DOHH2 (cell line): ENCODE measurements at regions not wholly inside any gene's neighbourhood (a gene's known extent, or its start where the extent isn't known, plus 50 kb on each side); places are given as distances from the start of the nearest gene placed in this dataset.

ENCODE experiments used
- H3F3A ChIP-seq: fragments of 200-600 bp; sonication (generic), shearing (Covaris generic); 2 replicates; pipeline ENCODE4 v1.6.0; 2016; ENCODE audit warnings: antibody characterized with exemption, mild to moderate bottlenecking; ENCODE audit not compliant: control insufficient read depth, insufficient read depth
- H3K27ac ChIP-seq: fragments of 200-600 bp; sonication (generic); 2 replicates; pipeline ENCODE4 v1.5.1; 2014; ENCODE audit warnings: low read depth, mild to moderate bottlenecking, low read length, moderate library complexity
- H3K27me3 ChIP-seq: fragments of 200-600 bp; sonication (generic); 2 replicates; pipeline ENCODE4 v1.6.1; 2014; ENCODE audit warnings: mild to moderate bottlenecking, low read length, mixed read lengths; ENCODE audit not compliant: control insufficient read depth
- H3K36me3 ChIP-seq: fragments of 200-600 bp; sonication (generic); 2 replicates; pipeline ENCODE4 v1.6.1; 2014; ENCODE audit warnings: mild to moderate bottlenecking, low read length, moderate library complexity, mixed read lengths; ENCODE audit not compliant: control insufficient read depth
- H3K4me1 ChIP-seq: fragments of 200-600 bp; sonication (generic); 2 replicates; pipeline ENCODE4 v1.6.1; 2014; ENCODE audit warnings: mild to moderate bottlenecking, low read length, mixed read lengths; ENCODE audit not compliant: control insufficient read depth
- H3K4me2 ChIP-seq: fragments of 200-600 bp; sonication (generic); 2 replicates; pipeline ENCODE4 v1.6.0; 2014; ENCODE audit warnings: mild to moderate bottlenecking, low read length, moderate library complexity
- H3K4me3 ChIP-seq: fragments of 200-600 bp; sonication (generic); 2 replicates; pipeline ENCODE4 v1.5.1; 2014; ENCODE audit warnings: mild to moderate bottlenecking, low read length, mixed read lengths
- H3K79me2 ChIP-seq: fragments of 200-600 bp; sonication (generic); 2 replicates; pipeline ENCODE4 v1.6.1; 2014; ENCODE audit warnings: mild to moderate bottlenecking, low read length, mixed read lengths; ENCODE audit not compliant: control insufficient read depth
- H3K9me2 ChIP-seq: fragments of 200-600 bp; sonication (generic); replicated peaks from 2 replicates; pipeline ENCODE4 v1.6.1; 2014; ENCODE audit warnings: mild to moderate bottlenecking, low read length, mixed read lengths; ENCODE audit not compliant: control insufficient read depth
- H3K9me3 ChIP-seq: fragments of 200-600 bp; sonication (generic); 2 replicates; pipeline ENCODE4 v1.6.1; 2014; ENCODE audit warnings: antibody characterized with exemption, low read length, mixed read lengths; ENCODE audit not compliant: control insufficient read depth, insufficient read depth
- H4K20me1 ChIP-seq: fragments of 200-600 bp; sonication (generic); 2 replicates; pipeline ENCODE4 v1.6.0; 2014; ENCODE audit warnings: low read depth, mild to moderate bottlenecking, antibody characterized with exemption, low read length, moderate library complexity; ENCODE audit not compliant: control insufficient read depth, insufficient read depth
- EZH2phosphoT487 ChIP-seq: fragments of 200-600 bp; sonication (generic); IDR thresholded peaks from 2 replicates; pipeline ENCODE4 v1.6.1; 2017; ENCODE audit warnings: borderline replicate concordance, mild to moderate bottlenecking, antibody characterized with exemption, low read length, moderate library complexity, mixed read lengths
- TF ChIP-seq, protein P1 (sequence below): fragments of 200-600 bp; sonication (generic); IDR thresholded peaks from one replicate; pipeline ENCODE4 v1.5.1; 2014; ENCODE audit warnings: antibody characterized with exemption, mild to moderate bottlenecking, low read depth, low read length; ENCODE audit not compliant: poor library complexity, severe bottlenecking

DNA sequence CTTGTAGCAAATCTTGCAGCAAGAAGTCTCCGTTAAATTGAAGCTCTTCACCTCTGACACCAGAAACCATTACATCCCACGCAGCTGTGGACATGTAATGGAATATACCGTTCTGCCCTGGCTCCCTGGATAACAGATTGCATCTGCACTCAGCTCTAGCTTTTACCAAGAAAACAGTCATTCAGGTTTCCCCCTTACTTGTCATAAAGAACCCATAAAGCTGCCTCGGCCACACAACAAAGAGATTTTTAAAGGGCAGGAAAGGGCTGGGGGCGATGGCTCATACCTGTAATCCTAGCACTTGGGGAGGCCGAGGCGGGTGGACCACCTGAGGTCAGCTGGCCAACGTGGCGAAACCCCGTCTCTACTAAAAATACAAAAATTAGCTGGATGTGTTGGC is 127.6 kb upstream of the RFC3 start:
- Histone ChIP-seq H3K9me2 (no peaks in the 10 kb centered on the region; the same call in 1 of the 2 replicates), H3K4me1 (no peaks in the 10 kb centered on the region), H3K9me3 (peaks cover 12% of the 10 kb centered on the region; the same call in 1 of the 2 replicates), H3K27me3 (no peaks in the 10 kb centered on the region), H3K36me3 (no peaks in the 10 kb centered on the region), H3K4me3 (no peak overlapping the region), H3K27ac (no peak overlapping the region), H4K20me1 (no peaks in the 10 kb centered on the region), H3F3A (no peaks in the 10 kb centered on the region), H3K79me2 (no peaks in the 10 kb centered on the region), H3K4me2 (no peak overlapping the region)
- no peak for TF ChIP-seq EZH2phosphoT487
- TF ChIP-seq, protein P1, sequence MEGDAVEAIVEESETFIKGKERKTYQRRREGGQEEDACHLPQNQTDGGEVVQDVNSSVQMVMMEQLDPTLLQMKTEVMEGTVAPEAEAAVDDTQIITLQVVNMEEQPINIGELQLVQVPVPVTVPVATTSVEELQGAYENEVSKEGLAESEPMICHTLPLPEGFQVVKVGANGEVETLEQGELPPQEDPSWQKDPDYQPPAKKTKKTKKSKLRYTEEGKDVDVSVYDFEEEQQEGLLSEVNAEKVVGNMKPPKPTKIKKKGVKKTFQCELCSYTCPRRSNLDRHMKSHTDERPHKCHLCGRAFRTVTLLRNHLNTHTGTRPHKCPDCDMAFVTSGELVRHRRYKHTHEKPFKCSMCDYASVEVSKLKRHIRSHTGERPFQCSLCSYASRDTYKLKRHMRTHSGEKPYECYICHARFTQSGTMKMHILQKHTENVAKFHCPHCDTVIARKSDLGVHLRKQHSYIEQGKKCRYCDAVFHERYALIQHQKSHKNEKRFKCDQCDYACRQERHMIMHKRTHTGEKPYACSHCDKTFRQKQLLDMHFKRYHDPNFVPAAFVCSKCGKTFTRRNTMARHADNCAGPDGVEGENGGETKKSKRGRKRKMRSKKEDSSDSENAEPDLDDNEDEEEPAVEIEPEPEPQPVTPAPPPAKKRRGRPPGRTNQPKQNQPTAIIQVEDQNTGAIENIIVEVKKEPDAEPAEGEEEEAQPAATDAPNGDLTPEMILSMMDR: no peak

DNA sequence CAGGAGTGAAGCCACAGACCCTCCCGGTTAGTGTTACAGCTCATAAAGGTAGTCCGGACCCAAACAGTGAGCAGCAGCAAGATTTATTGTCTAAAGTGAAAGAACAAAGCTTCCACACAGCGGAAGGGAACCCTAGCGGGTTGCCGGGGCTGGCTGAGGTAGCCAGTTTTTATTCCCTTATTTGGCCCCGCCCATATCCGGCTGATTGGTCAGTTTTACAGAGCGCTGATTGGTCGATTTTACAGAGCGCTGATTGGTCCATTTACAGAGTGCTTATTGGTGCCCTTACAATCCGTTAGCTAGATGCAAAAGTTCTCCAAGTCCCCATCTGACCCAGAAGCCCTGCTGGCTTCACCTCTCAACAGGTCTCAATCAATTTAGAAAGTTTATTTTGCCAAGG is 126.0 kb upstream of the RFC3 start:
- Histone ChIP-seq H4K20me1 (no peaks in the 10 kb centered on the region), H3K4me2 (no peak overlapping the region), H3K27me3 (no peaks in the 10 kb centered on the region), H3F3A (no peaks in the 10 kb centered on the region), H3K9me2 (no peaks in the 10 kb centered on the region; the same call in 1 of the 2 replicates), H3K4me3 (no peak overlapping the region), H3K4me1 (no peaks in the 10 kb centered on the region), H3K27ac (no peak overlapping the region), H3K9me3 (peaks cover 12% of the 10 kb centered on the region; the same call in 1 of the 2 replicates), H3K79me2 (no peaks in the 10 kb centered on the region), H3K36me3 (no peaks in the 10 kb centered on the region)
- TF ChIP-seq, protein P1: no peak

DNA sequence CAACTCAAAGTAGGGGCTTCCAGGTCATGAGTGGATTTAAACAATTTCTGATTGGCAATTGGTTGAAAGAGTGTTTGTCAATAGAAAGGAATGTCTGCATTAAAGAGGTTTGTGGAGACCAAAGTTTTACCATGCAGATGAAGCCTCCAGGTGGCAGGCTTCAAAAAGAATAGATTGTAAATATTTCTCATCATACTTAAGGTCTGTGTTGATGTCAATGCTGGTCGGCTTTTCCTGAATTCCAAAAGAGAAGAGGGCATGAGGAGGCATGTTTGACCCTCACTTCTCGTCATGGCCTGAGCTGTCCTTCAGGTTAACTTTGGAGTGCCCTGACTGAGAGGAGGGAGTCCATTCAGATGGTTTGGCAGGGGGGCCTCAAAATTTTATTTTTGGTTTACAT is 125.4 kb upstream of the RFC3 start:
- H3K27ac ChIP-seq: no peak overlapping the region
- H3K4me3 ChIP-seq: no peak overlapping the region
- H3K9me2 ChIP-seq: no peaks in the 10 kb centered on the region; the same call in 1 of the 2 replicates
- no peak for TF ChIP-seq EZH2phosphoT487
- TF ChIP-seq, protein P1: no peak
- no peaks in the 10 kb centered on the region for H3K4me1 ChIP-seq
- peaks cover 12% of the 10 kb centered on the region; the same call in 1 of the 2 replicates for H3K9me3 ChIP-seq
- H3K27me3 ChIP-seq: no peaks in the 10 kb centered on the region
- no peaks in the 10 kb centered on the region for H3F3A ChIP-seq
- no peaks in the 10 kb centered on the region for H4K20me1 ChIP-seq
- H3K36me3 ChIP-seq: no peaks in the 10 kb centered on the region
- no peaks in the 10 kb centered on the region for H3K79me2 ChIP-seq
- no peak overlapping the region for H3K4me2 ChIP-seq

DNA sequence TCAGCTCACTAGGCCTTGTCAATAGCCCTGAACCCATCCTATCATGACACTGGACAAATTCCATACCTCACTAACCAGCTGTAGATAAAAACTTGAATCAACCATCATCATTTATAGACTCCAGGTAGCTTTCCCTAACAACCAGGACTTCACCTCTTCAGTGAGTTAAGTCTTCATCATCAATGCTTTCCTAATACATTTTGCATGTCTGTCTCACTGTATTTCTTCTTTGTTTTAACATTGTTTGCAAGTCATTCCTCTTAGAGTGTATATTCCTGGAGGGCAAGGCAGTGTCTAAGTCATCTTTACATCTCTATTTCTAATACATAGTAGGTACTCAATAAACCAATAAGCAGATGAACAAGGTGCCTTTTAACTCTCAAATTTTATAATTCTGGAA is 123.4 kb upstream of the RFC3 start:
- no peak overlapping the region for H3K27ac ChIP-seq
- no peaks in the 10 kb centered on the region; the same call in 1 of the 2 replicates for H3K9me2 ChIP-seq
- H3K79me2 ChIP-seq: no peaks in the 10 kb centered on the region
- H3K36me3 ChIP-seq: no peaks in the 10 kb centered on the region
- no peak overlapping the region for H3K4me3 ChIP-seq
- H3K9me3 ChIP-seq: peaks cover 5% of the 10 kb centered on the region; the same call in 1 of the 2 replicates
- H3F3A ChIP-seq: no peaks in the 10 kb centered on the region
- no peak overlapping the region for H3K4me2 ChIP-seq
- H3K27me3 ChIP-seq: no peaks in the 10 kb centered on the region
- no peaks in the 10 kb centered on the region for H3K4me1 ChIP-seq
- no peaks in the 10 kb centered on the region for H4K20me1 ChIP-seq
- TF ChIP-seq, protein P1: no peak
- TF ChIP-seq EZH2phosphoT487: no peak
